LNCAP (cell line): ENCODE measurements at regions not wholly inside any gene's neighbourhood (a gene's known extent, or its start where the extent isn't known, plus 50 kb on each side); places are given as distances from the start of the nearest gene placed in this dataset.
A peak's percentile ranks its signal among the peaks of the same experiment; 100 is the strongest.

Experiments used
- CTCF ChIP-seq: fragments of 450-650 bp; IDR thresholded peaks from 2 replicates; pipeline ENCODE4 v1.5.1; 2017; ENCODE audit warnings: mild to moderate bottlenecking

GRCh38 chrX:102860235-102860634 lies 76.8 kb upstream of the RAB40AL start:
- TF ChIP-seq CTCF: no peak

- peak; percentile 70 for TF ChIP-seq CTCF
Measured at GRCh38 chrX:102863735-102864134, 73.3 kb upstream of the RAB40AL start.

GRCh38 chrX:102866981-102867656 lies 70.0 kb upstream of the RAB40AL start:
- TF ChIP-seq CTCF: no peak

- TF ChIP-seq CTCF: no peak
Measured at GRCh38 chrX:102883491-102883890, 53.6 kb upstream of the RAB40AL start.
